Right lobe of liver (tissue), 4 donors: ENCODE measurements at regions not wholly inside any gene's neighbourhood (a gene's known extent, or its start where the extent isn't known, plus 50 kb on each side); places are given as distances from the start of the nearest gene placed in this dataset.

ENCODE experiments used
- POLR2A ChIP-seq: fragments of 450-650 bp; IDR thresholded peaks from one replicate; pipeline ENCODE4 v1.6.1; 2017; ENCODE audit warnings: antibody characterized with exemption, mild to moderate bottlenecking
- TF ChIP-seq, protein P1 (sequence below), 4 donors: fragments of 200-600 bp in 3 of 4; fragments of 450-650 bp in 1 of 4; IDR thresholded peaks; one replicate each; pipeline versions ENCODE4 v1.5.1 to v1.8.0; 2016 to 2022; ENCODE audit warnings: antibody characterized with exemption in 4 of 4, mild to moderate bottlenecking in 2 of 4
- donor health status: DM: no; HTN: no; CAD: no.
- donor health status: DM: no; HTN: no; CAD: no.
- donor health status: DM: no; HTN: yes; CAD: no.

DNA sequence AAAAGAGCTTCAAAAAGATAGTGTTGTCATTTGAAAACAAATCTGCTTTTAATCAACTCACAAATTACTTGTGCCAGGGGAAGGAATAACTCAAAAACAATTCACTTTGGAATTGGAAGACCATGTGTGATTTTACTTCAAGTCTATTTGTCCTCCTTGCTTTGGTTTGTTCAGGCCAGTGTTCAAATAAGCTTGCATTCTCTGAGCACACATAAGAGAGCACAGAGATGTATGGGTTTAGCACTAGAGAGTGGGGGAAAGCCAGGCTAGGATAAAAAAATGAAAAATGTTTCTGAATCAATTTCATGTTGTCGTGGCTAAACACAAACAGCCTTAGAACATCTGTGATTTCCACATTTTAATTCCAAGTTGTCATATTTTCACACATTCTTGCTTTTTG, 325.7 kb upstream of the LYPLAL1 start:
- TF ChIP-seq, protein P1, sequence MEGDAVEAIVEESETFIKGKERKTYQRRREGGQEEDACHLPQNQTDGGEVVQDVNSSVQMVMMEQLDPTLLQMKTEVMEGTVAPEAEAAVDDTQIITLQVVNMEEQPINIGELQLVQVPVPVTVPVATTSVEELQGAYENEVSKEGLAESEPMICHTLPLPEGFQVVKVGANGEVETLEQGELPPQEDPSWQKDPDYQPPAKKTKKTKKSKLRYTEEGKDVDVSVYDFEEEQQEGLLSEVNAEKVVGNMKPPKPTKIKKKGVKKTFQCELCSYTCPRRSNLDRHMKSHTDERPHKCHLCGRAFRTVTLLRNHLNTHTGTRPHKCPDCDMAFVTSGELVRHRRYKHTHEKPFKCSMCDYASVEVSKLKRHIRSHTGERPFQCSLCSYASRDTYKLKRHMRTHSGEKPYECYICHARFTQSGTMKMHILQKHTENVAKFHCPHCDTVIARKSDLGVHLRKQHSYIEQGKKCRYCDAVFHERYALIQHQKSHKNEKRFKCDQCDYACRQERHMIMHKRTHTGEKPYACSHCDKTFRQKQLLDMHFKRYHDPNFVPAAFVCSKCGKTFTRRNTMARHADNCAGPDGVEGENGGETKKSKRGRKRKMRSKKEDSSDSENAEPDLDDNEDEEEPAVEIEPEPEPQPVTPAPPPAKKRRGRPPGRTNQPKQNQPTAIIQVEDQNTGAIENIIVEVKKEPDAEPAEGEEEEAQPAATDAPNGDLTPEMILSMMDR (IDR thresholded peaks at IDR 0.05), result no peak
- TF ChIP-seq POLR2A, result no peak
